Astrocyte (in vitro differentiated cells and primary cell): ENCODE measurements at regions not wholly inside any gene's neighbourhood (a gene's known extent, or its start where the extent isn't known, plus 50 kb on each side); places are given as distances from the start of the nearest gene placed in this dataset.

Experiments
- DNase-seq: peaks from one replicate; pipeline ENCODE4 v3.0.0-alpha.2; 2010; ENCODE audit warnings: low read depth
- FAIRE-seq: peaks from 2 replicates; lab custom pipeline; 2011; peaks lifted over from hg19 to GRCh38; lab: Jason Lieb, UNC
- H2AFZ ChIP-seq: 2 replicates; pipeline ENCODE4 v1.6.0; 2012; ENCODE audit warnings: low read depth, low read length, inconsistent platforms
- H3K27ac ChIP-seq: 2 replicates; pipeline ENCODE4 v1.5.1; 2011; ENCODE audit warnings: low read depth, low read length, inconsistent platforms
- H3K27me3 ChIP-seq: 2 replicates; pipeline ENCODE4 v1.6.0; 2011; ENCODE audit warnings: low read length, inconsistent platforms; ENCODE audit not compliant: insufficient read depth
- H3K36me3 ChIP-seq: 2 replicates; pipeline ENCODE4 v1.5.1; 2011; ENCODE audit warnings: low read length, inconsistent platforms; ENCODE audit not compliant: insufficient read depth
- H3K4me1 ChIP-seq: 2 replicates; pipeline ENCODE4 v1.5.1; 2011; ENCODE audit warnings: low read length, inconsistent platforms; ENCODE audit not compliant: insufficient read depth
- H3K4me2 ChIP-seq: 2 replicates; pipeline ENCODE4 v1.6.0; 2012; ENCODE audit warnings: low read length, inconsistent platforms
- H3K4me3 ChIP-seq: 2 replicates; pipeline ENCODE4 v1.5.1; 2011; ENCODE audit warnings: low read depth, mild to moderate bottlenecking, low read length, inconsistent platforms; ENCODE audit not compliant: insufficient read depth
- H3K79me2 ChIP-seq: 2 replicates; pipeline ENCODE4 v1.6.0; 2012; ENCODE audit warnings: mild to moderate bottlenecking, low read length, inconsistent platforms; ENCODE audit not compliant: insufficient read depth
- H3K9ac ChIP-seq: 2 replicates; pipeline ENCODE4 v1.6.0; 2012; ENCODE audit warnings: mild to moderate bottlenecking, low read length, inconsistent platforms
- H3K9me3 ChIP-seq: 2 replicates; pipeline ENCODE4 v1.5.1; 2012; ENCODE audit warnings: low read depth, mild to moderate bottlenecking, low read length, inconsistent platforms; ENCODE audit not compliant: insufficient read depth
- H4K20me1 ChIP-seq: 2 replicates; pipeline ENCODE4 v1.6.0; 2012; ENCODE audit warnings: low read length, inconsistent platforms; ENCODE audit not compliant: insufficient read depth
- H3K27ac Mint-ChIP-seq: one replicate; pipeline ENCODE4 v1.8.0; 2021; ENCODE audit warnings: mild to moderate bottlenecking, mixed read lengths; ENCODE audit not compliant: unreplicated experiment
- H3K27me3 Mint-ChIP-seq: one replicate; pipeline ENCODE4 v1.8.0; 2021; ENCODE audit warnings: low read depth, mixed read lengths; ENCODE audit not compliant: unreplicated experiment
- H3K36me3 Mint-ChIP-seq: one replicate; pipeline ENCODE4 v1.8.0; 2021; ENCODE audit warnings: low read depth, mixed read lengths; ENCODE audit not compliant: unreplicated experiment
- H3K4me1 Mint-ChIP-seq: one replicate; pipeline ENCODE4 v1.8.0; 2021; ENCODE audit warnings: low read depth, mixed read lengths; ENCODE audit not compliant: unreplicated experiment
- H3K4me3 Mint-ChIP-seq: one replicate; pipeline ENCODE4 v1.8.0; 2021; ENCODE audit warnings: mild to moderate bottlenecking, moderate library complexity, mixed read lengths; ENCODE audit not compliant: unreplicated experiment
- H3K9me3 Mint-ChIP-seq: one replicate; pipeline ENCODE4 v1.8.0; 2021; ENCODE audit warnings: mild to moderate bottlenecking, mixed read lengths; ENCODE audit not compliant: unreplicated experiment
- EZH2 ChIP-seq: IDR thresholded peaks from 2 replicates; pipeline ENCODE4 v1.6.1; 2012; ENCODE audit warnings: mild to moderate bottlenecking, low read length, inconsistent platforms; ENCODE audit not compliant: insufficient read depth
- TF ChIP-seq, protein P1 (sequence below): IDR thresholded peaks from 2 replicates; pipeline ENCODE4 v1.5.1; 2011; ENCODE audit warnings: low read depth, mild to moderate bottlenecking, inconsistent platforms, low read length, moderate library complexity; ENCODE audit not compliant: insufficient read depth

DNA sequence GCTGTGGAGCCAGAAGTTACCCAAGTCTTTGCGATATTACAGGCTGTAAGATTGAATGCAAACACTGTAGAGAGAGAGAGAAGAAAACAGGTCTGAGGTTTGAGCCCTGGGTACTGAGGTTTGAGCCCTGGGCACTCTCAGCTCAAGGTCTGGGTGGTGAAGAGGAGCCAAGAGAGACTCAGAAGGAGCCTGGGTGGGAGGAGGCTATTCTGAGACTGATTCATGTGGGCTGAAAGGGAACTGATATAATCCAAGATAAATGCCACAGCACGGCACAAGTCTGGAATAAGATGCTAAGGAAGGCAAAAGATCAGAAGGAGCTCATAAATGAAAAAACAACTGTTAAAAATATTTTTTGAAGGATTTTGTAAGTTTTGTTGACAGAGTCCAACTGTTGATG is 407.6 kb upstream of the HS6ST1 start:
- peaks cover 11% of the 10 kb centered on the region for H3K9me3 Mint-ChIP-seq

DNA sequence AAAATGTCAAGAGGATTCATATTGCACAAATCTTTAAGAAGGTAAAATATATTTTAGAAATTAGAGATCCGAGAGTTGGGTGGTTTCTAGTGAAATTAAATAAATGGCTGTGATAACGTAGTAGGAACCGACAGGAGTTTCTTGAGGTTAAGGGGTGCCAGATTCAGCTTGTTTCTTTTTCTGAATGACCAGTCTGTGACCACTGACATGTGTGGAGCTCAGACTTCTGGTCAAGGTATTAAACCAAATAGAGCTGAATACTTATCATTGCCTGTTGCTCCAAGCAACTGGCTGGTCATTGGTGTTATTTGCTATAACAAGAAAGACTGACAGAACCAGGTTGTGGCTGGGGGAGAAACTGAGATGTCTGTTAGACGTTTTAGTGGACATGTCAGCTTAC is 408.2 kb upstream of the HS6ST1 start:
- no peak overlapping the region for H3K4me3 ChIP-seq
- H3K27ac ChIP-seq = no peak overlapping the region
- no peak overlapping the region for H3K4me3 Mint-ChIP-seq
- peaks cover 6% of the 10 kb centered on the region for H3K27me3 Mint-ChIP-seq
- TF ChIP-seq, protein P1, sequence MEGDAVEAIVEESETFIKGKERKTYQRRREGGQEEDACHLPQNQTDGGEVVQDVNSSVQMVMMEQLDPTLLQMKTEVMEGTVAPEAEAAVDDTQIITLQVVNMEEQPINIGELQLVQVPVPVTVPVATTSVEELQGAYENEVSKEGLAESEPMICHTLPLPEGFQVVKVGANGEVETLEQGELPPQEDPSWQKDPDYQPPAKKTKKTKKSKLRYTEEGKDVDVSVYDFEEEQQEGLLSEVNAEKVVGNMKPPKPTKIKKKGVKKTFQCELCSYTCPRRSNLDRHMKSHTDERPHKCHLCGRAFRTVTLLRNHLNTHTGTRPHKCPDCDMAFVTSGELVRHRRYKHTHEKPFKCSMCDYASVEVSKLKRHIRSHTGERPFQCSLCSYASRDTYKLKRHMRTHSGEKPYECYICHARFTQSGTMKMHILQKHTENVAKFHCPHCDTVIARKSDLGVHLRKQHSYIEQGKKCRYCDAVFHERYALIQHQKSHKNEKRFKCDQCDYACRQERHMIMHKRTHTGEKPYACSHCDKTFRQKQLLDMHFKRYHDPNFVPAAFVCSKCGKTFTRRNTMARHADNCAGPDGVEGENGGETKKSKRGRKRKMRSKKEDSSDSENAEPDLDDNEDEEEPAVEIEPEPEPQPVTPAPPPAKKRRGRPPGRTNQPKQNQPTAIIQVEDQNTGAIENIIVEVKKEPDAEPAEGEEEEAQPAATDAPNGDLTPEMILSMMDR = no peak
- no peak for TF ChIP-seq EZH2
- H3K4me1 Mint-ChIP-seq = peaks cover 14% of the 10 kb centered on the region
- FAIRE-seq = no peak
- H3K4me1 ChIP-seq = peaks cover 6% of the 10 kb centered on the region
- no peaks in the 10 kb centered on the region for H3K9me3 ChIP-seq
- no peak overlapping the region for H3K4me2 ChIP-seq
- H3K9me3 Mint-ChIP-seq = peaks cover 11% of the 10 kb centered on the region
- no peaks in the 10 kb centered on the region for H3K27me3 ChIP-seq
- H3K27ac Mint-ChIP-seq = no peak overlapping the region
- no peaks in the 10 kb centered on the region for H3K36me3 ChIP-seq
- H3K79me2 ChIP-seq = no peaks in the 10 kb centered on the region
- no peak for DNase-seq
- no peak overlapping the region for H3K9ac ChIP-seq
- no peak overlapping the region for H2AFZ ChIP-seq
- no peaks in the 10 kb centered on the region for H4K20me1 ChIP-seq
- H3K36me3 Mint-ChIP-seq = peaks cover 2% of the 10 kb centered on the region

More for the DNA sequence above, 407.6 kb upstream of the HS6ST1 start:
- peak; percentile 10 for DNase-seq
- no peaks in the 10 kb centered on the region for H3K36me3 ChIP-seq
- peaks cover 6% of the 10 kb centered on the region for H3K4me1 ChIP-seq
- no peaks in the 10 kb centered on the region for H3K27me3 ChIP-seq
- H3K27ac Mint-ChIP-seq = no peak overlapping the region
- no peak overlapping the region for H3K4me3 ChIP-seq
- H2AFZ ChIP-seq = no peak overlapping the region
- no peaks in the 10 kb centered on the region for H3K9me3 ChIP-seq
- H3K79me2 ChIP-seq = no peaks in the 10 kb centered on the region
- peaks cover 2% of the 10 kb centered on the region for H3K36me3 Mint-ChIP-seq
- H3K4me1 Mint-ChIP-seq = peaks cover 14% of the 10 kb centered on the region
- no peaks in the 10 kb centered on the region for H4K20me1 ChIP-seq
- peaks cover 6% of the 10 kb centered on the region for H3K27me3 Mint-ChIP-seq
- no peak overlapping the region for H3K4me2 ChIP-seq
- no peak for FAIRE-seq
- H3K27ac ChIP-seq = no peak overlapping the region
- no peak overlapping the region for H3K4me3 Mint-ChIP-seq
- TF ChIP-seq, protein P1 = no peak
- no peak for TF ChIP-seq EZH2
- no peak overlapping the region for H3K9ac ChIP-seq

DNA sequence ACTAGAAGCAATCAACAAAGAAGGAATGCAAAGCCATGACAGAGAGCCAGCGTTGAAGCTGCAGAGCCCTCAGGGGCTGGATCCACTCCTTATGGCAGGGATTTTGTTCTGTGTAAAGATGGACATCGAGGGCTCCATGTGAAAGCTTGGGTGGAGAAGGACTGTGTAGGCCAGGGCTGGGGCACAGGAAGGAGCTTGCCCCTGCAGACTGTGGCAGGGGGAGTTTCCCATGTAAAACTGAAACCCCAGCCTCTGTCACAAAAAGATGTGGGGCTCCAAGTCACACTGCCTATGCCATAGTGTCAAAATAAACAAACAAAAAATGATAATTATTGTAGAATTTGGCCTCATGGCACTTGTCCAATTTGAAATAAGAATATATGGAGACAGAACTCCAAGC is 408.7 kb upstream of the HS6ST1 start:
- Mint-ChIP-seq H3K36me3 (peaks cover 3% of the 10 kb centered on the region), H3K4me1 (peaks cover 14% of the 10 kb centered on the region), H3K4me3 (no peak overlapping the region), H3K9me3 (peaks cover 11% of the 10 kb centered on the region), H3K27me3 (peaks cover 8% of the 10 kb centered on the region), H3K27ac (no peak overlapping the region)
- no peak overlapping the region for H3K4me2 ChIP-seq
- H3K4me1 ChIP-seq = peaks cover 6% of the 10 kb centered on the region
- no peaks in the 10 kb centered on the region for H4K20me1 ChIP-seq
- H3K9ac ChIP-seq = no peak overlapping the region
- no peak overlapping the region for H3K4me3 ChIP-seq
- FAIRE-seq = no peak
- TF ChIP-seq EZH2 = no peak
- TF ChIP-seq, protein P1 = no peak
- H3K36me3 ChIP-seq = no peaks in the 10 kb centered on the region
- no peaks in the 10 kb centered on the region for H3K79me2 ChIP-seq
- no peak overlapping the region for H2AFZ ChIP-seq
- DNase-seq = no peak
- H3K9me3 ChIP-seq = no peaks in the 10 kb centered on the region
- no peaks in the 10 kb centered on the region for H3K27me3 ChIP-seq
- H3K27ac ChIP-seq = no peak overlapping the region
